Neural cell (in vitro differentiated cells): ENCODE measurements at regions not wholly inside any gene's neighbourhood (a gene's known extent, or its start where the extent isn't known, plus 50 kb on each side); places are given as distances from the start of the nearest gene placed in this dataset.

Experiments
- H2AFZ ChIP-seq: fragments of 200-600, 300-800 bp; sonication (generic), shearing (Covaris generic); 2 replicates; pipeline ENCODE4 v1.6.0; 2014; ENCODE audit warnings: low read depth, mild to moderate bottlenecking, antibody characterized with exemption, low read length, moderate library complexity
- H3F3A ChIP-seq: fragments of 200-600 bp; shearing (Covaris generic); 2 replicates; pipeline ENCODE4 v1.6.1; 2016; ENCODE audit warnings: mild to moderate bottlenecking, moderate library complexity, mixed read lengths, antibody characterized with exemption, low read length; ENCODE audit not compliant: insufficient read depth, poor library complexity, severe bottlenecking
- H3K27ac ChIP-seq: fragments of 200-600, 300-800 bp; sonication (generic), shearing (Covaris generic); 2 replicates; pipeline ENCODE4 v1.5.1; 2014; ENCODE audit warnings: mild to moderate bottlenecking, low read length, moderate library complexity
- H3K27me3 ChIP-seq: fragments of 300-800, 200-600 bp; sonication (generic), shearing (Covaris generic); 2 replicates; pipeline ENCODE4 v1.6.0; 2014; ENCODE audit warnings: mild to moderate bottlenecking, low read depth, low read length, moderate library complexity; ENCODE audit not compliant: insufficient read depth
- H3K36me3 ChIP-seq: fragments of 300-800, 200-600 bp; sonication (generic), shearing (Covaris generic); 2 replicates; pipeline ENCODE4 v1.5.1; 2014; ENCODE audit warnings: mild to moderate bottlenecking, antibody characterized with exemption, low read length, moderate library complexity; ENCODE audit not compliant: insufficient read depth
- H3K4me2 ChIP-seq: fragments of 300-800, 200-600 bp; sonication (generic), shearing (Covaris generic); 2 replicates; pipeline ENCODE4 v1.6.0; 2014; ENCODE audit warnings: mild to moderate bottlenecking, low read length
- H3K4me3 ChIP-seq: fragments of 300-800, 200-600 bp; sonication (generic), shearing (Covaris generic); 2 replicates; pipeline ENCODE4 v1.5.1; 2014; ENCODE audit warnings: mild to moderate bottlenecking, low read length, moderate library complexity
- H3K79me2 ChIP-seq: fragments of 200-600 bp; shearing (Covaris generic); replicated peaks from 2 replicates; pipeline ENCODE4 v1.6.0; 2014; ENCODE audit warnings: mild to moderate bottlenecking, low read length, moderate library complexity; ENCODE audit not compliant: insufficient read depth
- H3K9ac ChIP-seq: fragments of 300-800, 200-600 bp; sonication (generic), shearing (Covaris generic); 2 replicates; pipeline ENCODE4 v1.6.1; 2016; ENCODE audit warnings: mild to moderate bottlenecking, low read length, mixed read lengths
- H3K9me2 ChIP-seq: fragments of 200-600 bp; shearing (Covaris generic); 2 replicates; pipeline ENCODE4 v1.6.1; 2016; ENCODE audit warnings: mild to moderate bottlenecking, low read length, mixed read lengths; ENCODE audit not compliant: insufficient read depth
- H3K9me3 ChIP-seq: fragments of 200-600, 300-800 bp; sonication (generic), shearing (Covaris generic); 2 replicates; pipeline ENCODE4 v1.6.1; 2016; ENCODE audit warnings: mild to moderate bottlenecking, mixed run types, low read length, moderate library complexity, mixed read lengths
- H4K20me1 ChIP-seq: fragments of 200-600 bp; shearing (Covaris generic); 2 replicates; pipeline ENCODE4 v1.6.1; 2016; ENCODE audit warnings: mild to moderate bottlenecking, mixed run types; ENCODE audit not compliant: insufficient read depth
- EP300 ChIP-seq: fragments of 450-650 bp; conservative IDR thresholded peaks from 2 replicates; pipeline ENCODE4 v1.6.1; 2014; ENCODE audit warnings: antibody characterized with exemption, mild to moderate bottlenecking, moderate library complexity; ENCODE audit not compliant: poor library complexity, severe bottlenecking
- EZH2 ChIP-seq: fragments of 200-600, 300-800 bp; shearing (Covaris generic), sonication (generic); IDR thresholded peaks from 2 replicates; pipeline ENCODE4 v1.6.1; 2014; ENCODE audit warnings: antibody characterized with exemption, low read length, borderline replicate concordance, mild to moderate bottlenecking; ENCODE audit not compliant: insufficient read depth, poor library complexity, severe bottlenecking
- MXI1 ChIP-seq: fragments of 450-650 bp; conservative IDR thresholded peaks from 2 replicates; pipeline ENCODE4 v1.6.1; 2014; ENCODE audit warnings: antibody characterized with exemption, mild to moderate bottlenecking; ENCODE audit not compliant: poor library complexity, severe bottlenecking
- POLR2AphosphoS5 ChIP-seq: IDR thresholded peaks from 2 replicates; pipeline ENCODE4 v1.6.1; 2012
- RAD21 ChIP-seq: fragments of 450-650 bp; conservative IDR thresholded peaks from 2 replicates; pipeline ENCODE4 v1.6.1; 2014; ENCODE audit warnings: antibody characterized with exemption, mild to moderate bottlenecking, moderate library complexity
- SMC3 ChIP-seq: fragments of 450-650 bp; conservative IDR thresholded peaks from 2 replicates; pipeline ENCODE4 v1.6.1; 2014; ENCODE audit warnings: antibody characterized with exemption, mild to moderate bottlenecking, moderate library complexity; ENCODE audit not compliant: poor library complexity
- TAF1 ChIP-seq: IDR thresholded peaks from 2 replicates; pipeline ENCODE4 v1.6.1; 2012; ENCODE audit warnings: low read depth
- TF ChIP-seq, protein P1 (sequence below): IDR thresholded peaks from 2 replicates; pipeline ENCODE4 v1.6.1; 2012; ENCODE audit warnings: borderline replicate concordance
- TF ChIP-seq, protein P2 (sequence below): fragments of 450-650 bp; IDR thresholded peaks from 2 replicates; pipeline ENCODE4 v1.5.1; 2014; ENCODE audit warnings: antibody characterized with exemption, mild to moderate bottlenecking, moderate library complexity; ENCODE audit not compliant: poor library complexity, severe bottlenecking

DNA sequence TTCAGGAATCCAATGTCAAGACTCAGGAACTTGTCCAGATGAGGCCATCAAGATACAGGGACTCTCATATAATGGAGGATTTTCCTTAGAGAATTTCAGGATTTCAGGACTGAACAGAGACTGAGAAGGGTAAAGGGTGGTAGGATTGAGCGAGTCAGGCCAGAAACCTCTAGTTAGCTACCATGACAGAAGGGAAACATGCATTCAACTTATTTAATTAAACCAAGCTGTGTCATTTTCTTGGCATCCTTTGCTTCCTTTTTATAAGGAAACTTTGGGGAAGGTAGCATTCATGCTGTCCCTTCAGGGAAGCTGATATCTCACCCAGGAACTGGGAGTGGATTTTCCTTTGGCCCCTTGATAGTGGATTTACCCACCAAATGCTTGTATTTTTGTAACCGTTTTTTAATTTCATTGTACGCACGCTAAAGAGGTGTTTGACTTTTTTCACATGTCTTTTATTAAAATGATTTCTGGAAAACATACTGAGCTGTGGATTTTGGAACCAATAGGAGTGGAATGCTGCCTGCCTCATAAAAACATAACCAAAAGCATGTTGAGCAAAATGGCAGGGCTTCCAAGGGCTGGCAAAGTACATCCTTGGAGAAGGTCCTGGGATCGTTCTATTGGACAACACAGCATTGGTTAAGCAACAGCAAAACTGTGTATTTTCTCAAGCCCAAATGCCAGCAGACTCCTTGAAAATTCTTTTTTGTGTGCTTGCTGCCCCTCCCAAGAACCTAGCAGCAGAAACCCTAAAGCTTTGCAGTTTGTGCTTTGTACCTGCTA lies 104.5 kb downstream of the CXCL12 start:
- Histone ChIP-seq H4K20me1 (no peaks in the 10 kb centered on the region), H3K4me3 (no peak overlapping the region), H3K9me3 (no peaks in the 10 kb centered on the region), H3K4me2 (no peak overlapping the region), H3K36me3 (no peaks in the 10 kb centered on the region), H3F3A (no peaks in the 10 kb centered on the region), H2AFZ (no peak overlapping the region), H3K27me3 (no peaks in the 10 kb centered on the region), H3K9ac (no peak overlapping the region), H3K79me2 (no peaks in the 10 kb centered on the region), H3K27ac (no peak overlapping the region), H3K9me2 (no peaks in the 10 kb centered on the region)
- no peak for TF ChIP-seq POLR2AphosphoS5
- no peak for TF ChIP-seq MXI1
- TF ChIP-seq EZH2, result no peak
- no peak for TF ChIP-seq TAF1
- TF ChIP-seq EP300, result no peak
- TF ChIP-seq SMC3, result no peak
- no peak for TF ChIP-seq RAD21
- TF ChIP-seq, protein P1, sequence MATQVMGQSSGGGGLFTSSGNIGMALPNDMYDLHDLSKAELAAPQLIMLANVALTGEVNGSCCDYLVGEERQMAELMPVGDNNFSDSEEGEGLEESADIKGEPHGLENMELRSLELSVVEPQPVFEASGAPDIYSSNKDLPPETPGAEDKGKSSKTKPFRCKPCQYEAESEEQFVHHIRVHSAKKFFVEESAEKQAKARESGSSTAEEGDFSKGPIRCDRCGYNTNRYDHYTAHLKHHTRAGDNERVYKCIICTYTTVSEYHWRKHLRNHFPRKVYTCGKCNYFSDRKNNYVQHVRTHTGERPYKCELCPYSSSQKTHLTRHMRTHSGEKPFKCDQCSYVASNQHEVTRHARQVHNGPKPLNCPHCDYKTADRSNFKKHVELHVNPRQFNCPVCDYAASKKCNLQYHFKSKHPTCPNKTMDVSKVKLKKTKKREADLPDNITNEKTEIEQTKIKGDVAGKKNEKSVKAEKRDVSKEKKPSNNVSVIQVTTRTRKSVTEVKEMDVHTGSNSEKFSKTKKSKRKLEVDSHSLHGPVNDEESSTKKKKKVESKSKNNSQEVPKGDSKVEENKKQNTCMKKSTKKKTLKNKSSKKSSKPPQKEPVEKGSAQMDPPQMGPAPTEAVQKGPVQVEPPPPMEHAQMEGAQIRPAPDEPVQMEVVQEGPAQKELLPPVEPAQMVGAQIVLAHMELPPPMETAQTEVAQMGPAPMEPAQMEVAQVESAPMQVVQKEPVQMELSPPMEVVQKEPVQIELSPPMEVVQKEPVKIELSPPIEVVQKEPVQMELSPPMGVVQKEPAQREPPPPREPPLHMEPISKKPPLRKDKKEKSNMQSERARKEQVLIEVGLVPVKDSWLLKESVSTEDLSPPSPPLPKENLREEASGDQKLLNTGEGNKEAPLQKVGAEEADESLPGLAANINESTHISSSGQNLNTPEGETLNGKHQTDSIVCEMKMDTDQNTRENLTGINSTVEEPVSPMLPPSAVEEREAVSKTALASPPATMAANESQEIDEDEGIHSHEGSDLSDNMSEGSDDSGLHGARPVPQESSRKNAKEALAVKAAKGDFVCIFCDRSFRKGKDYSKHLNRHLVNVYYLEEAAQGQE, result no peak
- TF ChIP-seq, protein P2, sequence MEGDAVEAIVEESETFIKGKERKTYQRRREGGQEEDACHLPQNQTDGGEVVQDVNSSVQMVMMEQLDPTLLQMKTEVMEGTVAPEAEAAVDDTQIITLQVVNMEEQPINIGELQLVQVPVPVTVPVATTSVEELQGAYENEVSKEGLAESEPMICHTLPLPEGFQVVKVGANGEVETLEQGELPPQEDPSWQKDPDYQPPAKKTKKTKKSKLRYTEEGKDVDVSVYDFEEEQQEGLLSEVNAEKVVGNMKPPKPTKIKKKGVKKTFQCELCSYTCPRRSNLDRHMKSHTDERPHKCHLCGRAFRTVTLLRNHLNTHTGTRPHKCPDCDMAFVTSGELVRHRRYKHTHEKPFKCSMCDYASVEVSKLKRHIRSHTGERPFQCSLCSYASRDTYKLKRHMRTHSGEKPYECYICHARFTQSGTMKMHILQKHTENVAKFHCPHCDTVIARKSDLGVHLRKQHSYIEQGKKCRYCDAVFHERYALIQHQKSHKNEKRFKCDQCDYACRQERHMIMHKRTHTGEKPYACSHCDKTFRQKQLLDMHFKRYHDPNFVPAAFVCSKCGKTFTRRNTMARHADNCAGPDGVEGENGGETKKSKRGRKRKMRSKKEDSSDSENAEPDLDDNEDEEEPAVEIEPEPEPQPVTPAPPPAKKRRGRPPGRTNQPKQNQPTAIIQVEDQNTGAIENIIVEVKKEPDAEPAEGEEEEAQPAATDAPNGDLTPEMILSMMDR, result no peak

DNA sequence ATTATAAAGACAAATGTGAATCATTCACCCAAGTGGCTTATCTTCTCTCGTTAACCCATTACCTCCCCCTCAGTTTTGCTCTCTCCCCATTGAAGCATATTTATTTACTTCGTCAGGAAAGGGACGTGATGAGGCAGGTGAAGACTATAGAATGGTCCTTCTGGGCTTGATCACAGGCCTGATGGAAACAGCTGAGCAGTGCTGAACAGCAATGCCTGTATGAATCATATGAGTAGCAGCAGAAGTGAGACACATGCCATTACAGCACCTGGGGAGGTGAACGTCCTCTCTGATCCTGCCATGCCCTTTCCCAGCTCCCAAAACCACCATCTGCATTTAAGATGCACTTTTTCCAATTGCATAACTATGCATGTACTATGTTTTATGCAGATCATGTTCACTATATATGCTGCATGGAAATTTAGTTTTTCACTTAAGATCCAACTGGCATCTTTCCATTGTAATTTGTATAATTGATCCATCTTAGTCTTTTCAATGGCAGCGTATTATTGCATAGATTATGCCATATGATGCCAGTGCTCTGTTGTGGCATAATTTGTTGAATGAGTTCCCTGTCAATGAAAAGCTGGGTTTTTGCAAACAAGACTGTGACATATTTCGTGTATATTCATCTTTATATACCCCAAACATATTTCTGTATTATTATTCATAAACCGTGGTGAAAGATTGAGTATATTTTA lies 105.3 kb downstream of the CXCL12 start:
- no peak for TF ChIP-seq RAD21
- TF ChIP-seq EP300, result no peak
- no peak for TF ChIP-seq SMC3
- TF ChIP-seq TAF1, result no peak
- TF ChIP-seq, protein P1, result no peak
- TF ChIP-seq, protein P2, result no peak
- no peak for TF ChIP-seq EZH2
- no peak for TF ChIP-seq POLR2AphosphoS5
- no peak for TF ChIP-seq MXI1
- Histone ChIP-seq H3K27ac (no peak overlapping the region), H3K36me3 (no peaks in the 10 kb centered on the region), H3K9me3 (no peaks in the 10 kb centered on the region), H3K9ac (no peak overlapping the region), H3K9me2 (no peaks in the 10 kb centered on the region), H3K4me3 (no peak overlapping the region), H4K20me1 (no peaks in the 10 kb centered on the region), H3K4me2 (no peak overlapping the region), H3K79me2 (no peaks in the 10 kb centered on the region), H2AFZ (no peak overlapping the region), H3K27me3 (no peaks in the 10 kb centered on the region), H3F3A (no peaks in the 10 kb centered on the region)
